ENCODE measurements at regions not wholly inside any gene's neighbourhood (a gene's known extent, or its start where the extent isn't known, plus 50 kb on each side); places are given as distances from the start of the nearest gene placed in this dataset.

- peak; percentile 64 for FAIRE-seq
- H3K27ac ChIP-seq (ENCODE audit: insufficient read depth, low read depth, low read length): no peak overlapping the region
Observed at GRCh38 chr10:29780096-29780495, 145.3 kb upstream of the SVIL start.

GRCh38 chr10:29776246-29776645 is 141.5 kb upstream of the SVIL start:
- H3K36me3 ChIP-seq (ENCODE audit: control insufficient read depth in 2 of 2, extremely low read depth in 1 of 2, insufficient read depth in 2 of 2, low read length in 2 of 2): no peaks in the 10 kb centered on the region
- no TSS peak for BruUV-seq (replicated peaks)
- H3K27ac ChIP-seq (ENCODE audit: insufficient read depth, low read depth, low read length): no peak overlapping the region
- TF ChIP-seq CTCF (IDR thresholded peaks at IDR 0.05; ENCODE audit: extremely low read depth in 1 of 2, insufficient read depth in 1 of 2, low read depth in 1 of 2, low read length in 2 of 2): no peak
- no peak for TF ChIP-seq MAX (IDR thresholded peaks at IDR 0.05; ENCODE audit: insufficient read depth, insufficient read length)
- TF ChIP-seq MYC (IDR thresholded peaks at IDR 0.05; ENCODE audit: low read depth, low read length): no peak
- no peak overlapping the region for H3K4me3 ChIP-seq (replicated peaks in 1 of 3; ENCODE audit: insufficient read depth in 1 of 3, low read depth in 1 of 3, low read length in 3 of 3)
- no peak overlapping the region for H3K4me2 ChIP-seq (ENCODE audit: insufficient read depth, low read length)
- peaks cover 10% of the 10 kb centered on the region for H3K4me1 ChIP-seq (ENCODE audit: control insufficient read depth, extremely low read depth, insufficient read depth, low read length)
- no peak for FAIRE-seq
- H3K27me3 ChIP-seq (ENCODE audit: control insufficient read depth in 2 of 2, insufficient read depth in 2 of 2, low read length in 2 of 2): no peaks in the 10 kb centered on the region
- ChIA-PET CTCF (interaction anchor here (0.5 to 1.2 kb wide), 2 partner anchors 16 to 84 kb away, joined by 3 read pairs; no protein-coding TSS in a partner anchor), POLR2A (no interaction called here)
- intact Hi-C loops (cut with micrococcal nuclease) (no loop called here), dilution Hi-C loops (cut with MboI; ENCODE audit: extremely low pct_ligation_motif_present, low sequenced_read_pairs) (no loop called here)
- no peaks in the 10 kb centered on the region for H3K9me3 ChIP-seq (replicated peaks; ENCODE audit: control insufficient read depth, insufficient read depth, low read length)
- H3K9ac ChIP-seq (replicated peaks; ENCODE audit: extremely low read depth, insufficient read depth, low read length): no peak overlapping the region
- no peaks in the 10 kb centered on the region for H3K9me1 ChIP-seq (replicated peaks; ENCODE audit: control insufficient read depth, extremely low read depth, insufficient read depth, low read length)
- no peak overlapping the region for H2AFZ ChIP-seq (ENCODE audit: low read depth, low read length)
- no peaks in the 10 kb centered on the region for H3K79me2 ChIP-seq (ENCODE audit: control insufficient read depth, insufficient read depth, low read length)
- no peak for DNase-seq (ENCODE audit: low read depth, low spot score)
- H4K20me1 ChIP-seq (replicated peaks; ENCODE audit: control insufficient read depth, extremely low read depth, insufficient read depth, low read length): no peaks in the 10 kb centered on the region

More at GRCh38 chr10:29780096-29780495, 145.3 kb upstream of the SVIL start:
- peak overlapping the region; percentile 23 for H3K4me2 ChIP-seq (ENCODE audit: insufficient read depth, low read length)
- no peaks in the 10 kb centered on the region for H4K20me1 ChIP-seq (replicated peaks; ENCODE audit: control insufficient read depth, extremely low read depth, insufficient read depth, low read length)
- peak; percentile 85 for DNase-seq (ENCODE audit: low read depth, low spot score)
- H3K4me3 ChIP-seq (replicated peaks in 1 of 3; ENCODE audit: insufficient read depth in 1 of 3, low read depth in 1 of 3, low read length in 3 of 3): no peak overlapping the region
- no peaks in the 10 kb centered on the region for H3K27me3 ChIP-seq (ENCODE audit: control insufficient read depth in 2 of 2, insufficient read depth in 2 of 2, low read length in 2 of 2)
- no peaks in the 10 kb centered on the region for H3K9me3 ChIP-seq (replicated peaks; ENCODE audit: control insufficient read depth, insufficient read depth, low read length)
- POLR2A ChIA-PET: interaction anchor here (0.6 kb wide), 1 partner anchor 34 kb away, joined by 3 read pairs; no protein-coding TSS in a partner anchor
- no peak overlapping the region for H3K9ac ChIP-seq (replicated peaks; ENCODE audit: extremely low read depth, insufficient read depth, low read length)
- H3K9me1 ChIP-seq (replicated peaks; ENCODE audit: control insufficient read depth, extremely low read depth, insufficient read depth, low read length): no peaks in the 10 kb centered on the region
- H3K4me1 ChIP-seq (ENCODE audit: control insufficient read depth, extremely low read depth, insufficient read depth, low read length): peaks cover 27% of the 10 kb centered on the region
- dilution Hi-C loops (cut with MboI; ENCODE audit: extremely low pct_ligation_motif_present, low sequenced_read_pairs): no loop called here
- TF ChIP-seq MYC (IDR thresholded peaks at IDR 0.05; ENCODE audit: low read depth, low read length) (no peak), JUN (IDR thresholded peaks at IDR 0.05; ENCODE audit: borderline replicate concordance, insufficient read depth, insufficient read length, low read depth) (no peak), MAX (IDR thresholded peaks at IDR 0.05; ENCODE audit: insufficient read depth, insufficient read length) (no peak), EZH2 (IDR thresholded peaks at IDR 0.05; ENCODE audit: borderline replicate concordance, low read depth, low read length, severe bottlenecking) (no peak), GATA2 (IDR thresholded peaks at IDR 0.05; ENCODE audit: insufficient read depth, insufficient read length, low read depth, low read length) (no peak), FOS (IDR thresholded peaks at IDR 0.05; ENCODE audit: borderline replicate concordance, insufficient read depth, low read length) (no peak), POLR2AphosphoS5 (IDR thresholded peaks at IDR 0.05; ENCODE audit: insufficient read depth, low read depth, low read length) (no peak)
- BruUV-seq (replicated peaks): no TSS peak
- intact Hi-C loops (cut with micrococcal nuclease): loop anchor here (5.0 kb wide), 1 partner anchor 547 kb away; no protein-coding TSS in a partner anchor
- H2AFZ ChIP-seq (ENCODE audit: low read depth, low read length): peak overlapping the region; percentile 4
- H3K79me2 ChIP-seq (ENCODE audit: control insufficient read depth, insufficient read depth, low read length): no peaks in the 10 kb centered on the region
- CTCF ChIA-PET: interaction anchor here (0.7 to 1.6 kb wide), 3 partner anchors 23 to 218 kb away, joined by 3 read pairs; no protein-coding TSS in a partner anchor
- H3K36me3 ChIP-seq (ENCODE audit: control insufficient read depth in 2 of 2, extremely low read depth in 1 of 2, insufficient read depth in 2 of 2, low read length in 2 of 2): no peaks in the 10 kb centered on the region

Measured in endothelial cell of umbilical vein (primary cell).